Peyer's patch (tissue), 4 donors: ENCODE measurements at regions not wholly inside any gene's neighbourhood (a gene's known extent, or its start where the extent isn't known, plus 50 kb on each side); places are given as distances from the start of the nearest gene placed in this dataset.

ENCODE experiments used
- CTCF ChIP-seq, 6 experiments: fragments of 450-650 bp in 4 of 6; fragments of 200-600 bp in 2 of 6; sonication (generic) in 1 of 6; IDR thresholded peaks; one replicate each; pipeline ENCODE4 v1.5.1; 2017 to 2019; ENCODE audit warnings: antibody characterized with exemption in 6 of 6, mild to moderate bottlenecking in 3 of 6, moderate library complexity in 1 of 6
- POLR2A ChIP-seq, 2 donors: fragments of 450-650 bp; IDR thresholded peaks; one replicate each; pipeline ENCODE4 v1.5.1; 2017; ENCODE audit warnings: antibody characterized with exemption in 2 of 2, mild to moderate bottlenecking in 2 of 2, moderate library complexity in 2 of 2

- TF ChIP-seq CTCF (IDR thresholded peaks at IDR 0.05): no peak
- TF ChIP-seq POLR2A (IDR thresholded peaks at IDR 0.05): no peak
Measured at GRCh38 chr20:22005535-22005934, 300.1 kb downstream of the PAX1 start.
